Pons (tissue), 1 donor: ENCODE measurements at regions not wholly inside any gene's neighbourhood (a gene's known extent, or its start where the extent isn't known, plus 50 kb on each side); places are given as distances from the start of the nearest gene placed in this dataset.
"Not testable (repeated sequence)": the region's sequence is repeated elsewhere in the genome, so short reads cannot be mapped to it uniquely, and the experiment has no call there.

Experiments
- DNase-seq: peaks from one replicate; pipeline ENCODE4 v3.0.0-alpha.2; 2016; ENCODE audit warnings: low spot score

GRCh38 chr13:78867655-78868054 is 208.7 kb upstream of the OBI1 start:
- no peak for DNase-seq

- not testable (repeated sequence) for DNase-seq
These were observed 207.1 kb upstream of the OBI1 start for GRCh38 chr13:78866076-78866475.

- DNase-seq: no peak
These were observed 203.5 kb upstream of the OBI1 start for GRCh38 chr13:78862446-78862845.

- no peak for DNase-seq
These were observed 193.8 kb upstream of the OBI1 start for GRCh38 chr13:78852709-78853108.

GRCh38 chr13:78845656-78846365 is 186.9 kb upstream of the OBI1 start:
- no peak for DNase-seq

- no peak for DNase-seq
These were observed 185.2 kb upstream of the OBI1 start for GRCh38 chr13:78844106-78844505.

GRCh38 chr13:78841358-78841963 is 182.5 kb upstream of the OBI1 start:
- no peak for DNase-seq

GRCh38 chr13:78836238-78836784 is 177.4 kb upstream of the OBI1 start:
- DNase-seq: no peak

GRCh38 chr13:78832461-78832860 is 173.5 kb upstream of the OBI1 start:
- DNase-seq: no peak

- no peak for DNase-seq
These were observed 171.6 kb upstream of the OBI1 start for GRCh38 chr13:78830508-78830907.

GRCh38 chr13:78829821-78830220 is 170.9 kb upstream of the OBI1 start:
- DNase-seq: no peak

- DNase-seq: peak; percentile 17
These were observed 168.5 kb upstream of the OBI1 start for GRCh38 chr13:78827471-78827870.

- no peak for DNase-seq
These were observed 168.0 kb upstream of the OBI1 start for GRCh38 chr13:78826936-78827335.

GRCh38 chr13:78826312-78826711 is 167.4 kb upstream of the OBI1 start:
- no peak for DNase-seq

GRCh38 chr13:78820541-78820940 is 161.6 kb upstream of the OBI1 start:
- DNase-seq: no peak

- DNase-seq: no peak
These were observed 157.6 kb upstream of the OBI1 start for GRCh38 chr13:78816592-78816991.

GRCh38 chr13:78816154-78816553 is 157.2 kb upstream of the OBI1 start:
- no peak for DNase-seq

- DNase-seq: no peak
These were observed 147.5 kb upstream of the OBI1 start for GRCh38 chr13:78806457-78806856.

GRCh38 chr13:78802912-78803311 is 144.0 kb upstream of the OBI1 start:
- DNase-seq: no peak

GRCh38 chr13:78787190-78787589 is 128.2 kb upstream of the OBI1 start:
- DNase-seq: no peak

- DNase-seq: no peak
These were observed 127.5 kb upstream of the OBI1 start for GRCh38 chr13:78786459-78786858.

- no peak for DNase-seq
These were observed 126.8 kb upstream of the OBI1 start for GRCh38 chr13:78785764-78786163.

- no peak for DNase-seq
These were observed 125.2 kb upstream of the OBI1 start for GRCh38 chr13:78784014-78784750.
